22Rv1 (cell line): ENCODE measurements at regions not wholly inside any gene's neighbourhood (a gene's known extent, or its start where the extent isn't known, plus 50 kb on each side); places are given as distances from the start of the nearest gene placed in this dataset.

Source experiments
- CTCF ChIP-seq: fragments of 450-650 bp; IDR thresholded peaks from 2 replicates; pipeline ENCODE4 v1.5.1; 2017; ENCODE audit warnings: mild to moderate bottlenecking
- ZFX ChIP-seq: fragments of 450-650 bp; IDR thresholded peaks from 2 replicates; pipeline ENCODE4 v1.6.1; 2017; ENCODE audit warnings: antibody characterized with exemption, borderline replicate concordance

GRCh38 chr9:89686126-89686525 is 81.3 kb downstream of the GADD45G start:
- TF ChIP-seq CTCF = no peak
- TF ChIP-seq ZFX = no peak
